KMS-11 (cell line): ENCODE measurements at regions not wholly inside any gene's neighbourhood (a gene's known extent, or its start where the extent isn't known, plus 50 kb on each side); places are given as distances from the start of the nearest gene placed in this dataset.

Source experiments
- H2AFZ ChIP-seq: fragments of 200-600 bp; sonication (generic); 2 replicates; pipeline ENCODE4 v1.6.1; 2016; ENCODE audit warnings: antibody characterized with exemption, mixed run types, low read depth
- H3K27ac ChIP-seq: fragments of 200-600 bp; sonication (generic); 2 replicates; pipeline ENCODE4 v1.6.1; 2016; ENCODE audit warnings: mild to moderate bottlenecking, mixed run types
- H3K27me3 ChIP-seq: fragments of 200-600 bp; sonication (generic); 2 replicates; pipeline ENCODE4 v1.6.1; 2017; ENCODE audit warnings: mild to moderate bottlenecking, low read depth, mixed run types, moderate library complexity; ENCODE audit not compliant: insufficient read depth
- H3K36me3 ChIP-seq: fragments of 200-600 bp; sonication (generic); 2 replicates; pipeline ENCODE4 v1.6.1; 2017; ENCODE audit warnings: mild to moderate bottlenecking, mixed run types; ENCODE audit not compliant: insufficient read depth
- H3K4me1 ChIP-seq: fragments of 200-600 bp; sonication (generic); 2 replicates; pipeline ENCODE4 v1.6.1; 2016; ENCODE audit warnings: mild to moderate bottlenecking, low read depth, mixed run types; ENCODE audit not compliant: poor library complexity, severe bottlenecking
- H3K4me2 ChIP-seq: fragments of 200-600 bp; sonication (generic); 2 replicates; pipeline ENCODE4 v1.7.0; 2016; ENCODE audit warnings: mild to moderate bottlenecking, mixed run types
- H3K4me3 ChIP-seq: fragments of 200-600 bp; sonication (generic); IDR thresholded peaks from 2 replicates; pipeline ENCODE4 v1.6.1; 2017; ENCODE audit warnings: low read depth, low read length, mixed read lengths; ENCODE audit not compliant: insufficient read depth
- H3K79me2 ChIP-seq: fragments of 200-600 bp; sonication (generic); 2 replicates; pipeline ENCODE4 v1.6.1; 2016; ENCODE audit warnings: low read depth, mixed run types; ENCODE audit not compliant: insufficient read depth
- H3K9ac ChIP-seq: fragments of 200-600 bp; sonication (generic); 2 replicates; pipeline ENCODE4 v1.6.1; 2016; ENCODE audit warnings: mild to moderate bottlenecking, mixed run types
- H4K20me1 ChIP-seq: fragments of 200-600 bp; sonication (generic); 2 replicates; pipeline ENCODE4 v1.6.1; 2016; ENCODE audit warnings: mild to moderate bottlenecking, mixed run types; ENCODE audit not compliant: insufficient read depth
- TF ChIP-seq, protein P1 (sequence below): fragments of 200-600 bp; sonication (generic); conservative IDR thresholded peaks from 2 replicates; pipeline ENCODE4 v1.6.1; 2017; ENCODE audit warnings: low read depth, mild to moderate bottlenecking, antibody characterized with exemption, low read length, moderate library complexity, mixed read lengths

DNA sequence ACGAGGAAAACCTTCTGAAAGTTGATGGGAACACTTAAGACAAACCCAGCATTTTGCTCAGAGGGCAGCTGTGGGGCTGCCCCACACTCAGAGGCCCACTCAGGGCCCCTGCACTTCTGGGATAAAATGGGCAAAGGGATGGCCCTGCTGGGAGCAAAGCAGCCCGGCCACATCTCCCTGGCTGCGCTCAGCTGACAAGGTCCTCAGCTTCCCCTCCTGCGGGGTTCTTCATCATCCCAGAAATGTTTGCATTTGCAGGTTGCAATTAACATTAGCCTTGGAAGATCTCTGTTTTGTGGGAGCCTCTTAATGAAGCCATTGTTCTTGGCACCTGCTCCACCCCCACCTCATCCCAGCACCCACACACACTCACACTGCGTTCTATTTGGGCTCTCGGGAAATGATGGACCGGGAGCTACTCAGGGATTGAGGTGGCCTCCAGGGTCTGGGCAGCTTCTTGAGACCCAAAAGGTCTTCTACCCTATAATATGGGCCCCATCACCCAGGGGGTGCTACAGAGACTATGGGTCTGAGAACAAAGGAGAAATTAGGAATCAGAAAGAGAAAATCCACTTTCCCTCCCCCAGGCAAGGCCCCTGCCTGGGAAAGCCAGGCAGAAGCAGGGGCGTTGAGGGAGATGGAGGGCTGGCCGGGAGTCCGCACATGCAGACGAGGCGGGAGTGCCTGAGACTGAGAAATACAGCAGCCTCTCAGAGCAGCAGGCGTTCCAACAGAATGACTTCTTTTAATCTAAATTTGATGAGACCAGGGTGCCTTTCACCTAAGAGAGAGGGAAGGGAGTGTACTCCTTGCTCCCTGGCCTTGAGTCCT lies 53.7 kb upstream of the RPL38 start:
- Histone ChIP-seq H3K4me3 (no peak overlapping the region), H2AFZ (no peak overlapping the region), H3K9ac (no peak overlapping the region), H3K27ac (no peak overlapping the region), H4K20me1 (no peaks in the 10 kb centered on the region), H3K4me1 (no peaks in the 10 kb centered on the region), H3K36me3 (no peaks in the 10 kb centered on the region), H3K27me3 (peaks cover 50% of the 10 kb centered on the region; the same call in 1 of the 2 replicates), H3K79me2 (no peaks in the 10 kb centered on the region), H3K4me2 (no peak overlapping the region)
- TF ChIP-seq, protein P1, sequence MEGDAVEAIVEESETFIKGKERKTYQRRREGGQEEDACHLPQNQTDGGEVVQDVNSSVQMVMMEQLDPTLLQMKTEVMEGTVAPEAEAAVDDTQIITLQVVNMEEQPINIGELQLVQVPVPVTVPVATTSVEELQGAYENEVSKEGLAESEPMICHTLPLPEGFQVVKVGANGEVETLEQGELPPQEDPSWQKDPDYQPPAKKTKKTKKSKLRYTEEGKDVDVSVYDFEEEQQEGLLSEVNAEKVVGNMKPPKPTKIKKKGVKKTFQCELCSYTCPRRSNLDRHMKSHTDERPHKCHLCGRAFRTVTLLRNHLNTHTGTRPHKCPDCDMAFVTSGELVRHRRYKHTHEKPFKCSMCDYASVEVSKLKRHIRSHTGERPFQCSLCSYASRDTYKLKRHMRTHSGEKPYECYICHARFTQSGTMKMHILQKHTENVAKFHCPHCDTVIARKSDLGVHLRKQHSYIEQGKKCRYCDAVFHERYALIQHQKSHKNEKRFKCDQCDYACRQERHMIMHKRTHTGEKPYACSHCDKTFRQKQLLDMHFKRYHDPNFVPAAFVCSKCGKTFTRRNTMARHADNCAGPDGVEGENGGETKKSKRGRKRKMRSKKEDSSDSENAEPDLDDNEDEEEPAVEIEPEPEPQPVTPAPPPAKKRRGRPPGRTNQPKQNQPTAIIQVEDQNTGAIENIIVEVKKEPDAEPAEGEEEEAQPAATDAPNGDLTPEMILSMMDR = no peak

DNA sequence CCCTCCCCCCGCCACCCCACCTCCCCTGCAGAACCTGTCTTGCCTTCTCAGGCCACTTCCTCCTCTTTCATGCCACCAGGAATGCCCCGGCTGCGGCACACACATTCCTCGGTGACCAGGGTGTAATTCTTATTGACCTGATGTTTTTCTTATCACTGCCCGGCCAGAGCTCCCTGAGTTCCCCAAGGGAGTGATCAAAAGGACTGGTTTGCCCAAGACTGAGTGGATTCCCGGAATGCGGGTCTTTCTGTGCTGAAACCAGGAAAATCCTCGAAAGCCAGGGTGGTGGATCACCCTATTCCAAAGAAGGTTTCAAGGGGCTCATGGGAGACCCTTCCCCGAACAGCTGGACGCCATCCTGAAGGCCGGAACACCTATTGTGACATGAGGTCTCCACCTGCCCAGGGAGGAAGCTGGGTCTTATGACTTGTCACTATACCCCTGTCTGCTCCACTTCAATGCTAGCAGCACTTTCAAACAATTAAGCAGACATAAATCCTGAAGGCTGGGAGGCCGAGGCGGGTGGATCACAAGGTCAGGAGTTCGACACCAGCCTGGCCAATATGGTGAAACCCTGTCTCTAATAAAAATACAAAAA lies 53.0 kb upstream of the RPL38 start:
- H2AFZ ChIP-seq = no peak overlapping the region
- H4K20me1 ChIP-seq = no peaks in the 10 kb centered on the region
- H3K27ac ChIP-seq = no peak overlapping the region
- H3K27me3 ChIP-seq = peaks cover 51% of the 10 kb centered on the region; the same call in 1 of the 2 replicates
- no peaks in the 10 kb centered on the region for H3K36me3 ChIP-seq
- TF ChIP-seq, protein P1 = no peak
- H3K9ac ChIP-seq = no peak overlapping the region
- H3K4me2 ChIP-seq = no peak overlapping the region
- no peaks in the 10 kb centered on the region for H3K4me1 ChIP-seq
- H3K4me3 ChIP-seq = no peak overlapping the region
- H3K79me2 ChIP-seq = no peaks in the 10 kb centered on the region

DNA sequence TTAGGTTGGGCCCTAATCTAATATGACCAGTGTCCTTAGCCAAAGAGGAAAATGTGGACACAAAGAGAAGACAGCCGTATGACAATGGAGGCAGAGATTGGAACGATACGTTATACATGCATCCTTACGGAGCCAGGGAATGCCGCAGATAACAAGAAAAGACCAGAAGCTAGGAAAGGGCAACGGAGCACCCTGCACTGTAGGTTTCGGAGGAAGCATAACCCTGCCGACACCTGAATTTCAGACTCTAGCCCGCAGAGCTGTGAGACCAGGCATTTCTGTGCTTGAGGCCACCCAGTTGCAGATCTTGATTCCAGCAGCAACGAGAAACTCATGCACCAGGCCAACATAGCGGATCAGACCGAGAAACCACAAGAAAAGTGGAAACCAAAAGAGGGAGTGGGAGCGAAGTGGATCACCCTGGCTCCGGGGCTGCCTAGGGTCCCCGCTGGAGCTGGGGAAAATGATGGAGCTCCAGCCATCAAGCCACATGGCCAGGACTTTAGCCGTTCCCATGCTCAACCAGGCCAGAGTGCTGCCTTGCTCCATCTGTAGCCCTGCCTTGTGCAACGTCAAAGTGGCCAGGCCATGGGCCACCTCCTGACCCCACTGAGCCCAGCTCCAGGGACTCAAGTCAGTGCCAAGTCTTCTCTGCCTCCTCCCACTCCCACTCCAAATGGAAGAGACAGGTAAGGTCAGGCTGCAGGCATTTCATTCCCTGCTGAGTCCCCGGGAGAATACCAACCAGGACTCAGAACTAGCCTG lies 51.7 kb upstream of the RPL38 start:
- H3K36me3 ChIP-seq = no peaks in the 10 kb centered on the region
- H3K27me3 ChIP-seq = peaks cover 54% of the 10 kb centered on the region; the same call in 1 of the 2 replicates
- H3K79me2 ChIP-seq = no peaks in the 10 kb centered on the region
- no peak overlapping the region for H2AFZ ChIP-seq
- no peak overlapping the region for H3K4me3 ChIP-seq
- no peaks in the 10 kb centered on the region for H3K4me1 ChIP-seq
- no peak overlapping the region for H3K27ac ChIP-seq
- TF ChIP-seq, protein P1 = no peak
- H4K20me1 ChIP-seq = no peaks in the 10 kb centered on the region
- no peak overlapping the region for H3K9ac ChIP-seq
- H3K4me2 ChIP-seq = no peak overlapping the region

DNA sequence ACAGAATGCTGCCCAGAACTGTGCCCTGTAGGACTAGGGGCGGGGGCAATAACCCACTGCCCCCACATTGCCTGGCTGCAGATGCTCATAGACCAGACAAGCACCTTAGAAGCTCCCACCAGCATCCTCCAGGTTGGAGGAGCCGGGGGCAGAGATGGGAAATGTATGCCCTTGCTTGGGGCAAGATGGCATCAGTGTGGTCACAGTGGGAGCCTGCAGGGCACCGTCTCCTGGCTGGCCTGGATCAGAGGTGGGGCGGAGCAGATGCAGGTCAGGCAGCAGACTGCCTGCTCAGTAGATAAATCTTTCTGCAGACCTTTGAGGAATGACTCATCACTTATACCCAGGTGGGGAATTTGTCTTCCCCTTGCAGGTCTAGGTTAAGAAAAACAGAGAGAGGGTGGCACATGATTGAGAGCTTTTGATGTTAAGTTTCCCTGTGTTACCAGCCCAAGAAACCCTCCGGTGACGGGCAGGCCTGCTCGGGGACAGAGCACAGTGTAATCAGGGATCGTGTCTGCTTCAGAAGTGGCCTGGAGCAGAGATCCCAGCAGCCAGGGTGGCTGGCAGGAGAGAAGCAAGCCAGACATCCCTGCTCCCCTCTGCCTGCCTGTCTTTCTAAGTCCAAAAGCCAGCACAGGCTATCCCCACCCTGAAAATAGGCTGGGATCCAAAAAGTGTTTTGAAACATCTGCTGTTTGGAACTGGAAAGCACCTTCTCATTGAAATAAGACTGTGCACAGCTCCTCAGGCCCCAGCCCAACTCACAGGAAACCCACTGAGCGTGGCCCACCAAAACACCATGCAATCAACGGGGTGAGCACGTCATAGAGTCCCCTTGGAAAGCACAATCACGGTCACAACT lies 50.7 kb upstream of the RPL38 start:
- Histone ChIP-seq H3K9ac (no peak overlapping the region), H3K27ac (no peak overlapping the region)
- TF ChIP-seq, protein P1 = no peak

More for the DNA sequence above, 50.7 kb upstream of the RPL38 start:
- H4K20me1 ChIP-seq = no peaks in the 10 kb centered on the region
- H3K36me3 ChIP-seq = no peaks in the 10 kb centered on the region
- peaks cover 64% of the 10 kb centered on the region; the same call in 1 of the 2 replicates for H3K27me3 ChIP-seq
- H3K79me2 ChIP-seq = no peaks in the 10 kb centered on the region
- no peak overlapping the region for H2AFZ ChIP-seq
- no peaks in the 10 kb centered on the region for H3K4me1 ChIP-seq
- H3K4me2 ChIP-seq = no peak overlapping the region
- no peak overlapping the region for H3K4me3 ChIP-seq
